MCF 10A (cell line): ENCODE measurements at regions not wholly inside any gene's neighbourhood (a gene's known extent, or its start where the extent isn't known, plus 50 kb on each side); places are given as distances from the start of the nearest gene placed in this dataset.
A peak's percentile ranks its signal among the peaks of the same experiment; 100 is the strongest.

Experiments
- BruUV-seq: library from RNA; stranded (reverse); fragments of 400-500 nt; replicated peaks from 2 replicates; lab custom pipeline; 2021; lab: Mats Ljungman, UMichigan
- CTCF ChIA-PET: fragments of 300-600 bp; sonication (Branson Sonifier 250); formaldehyde crosslinking; extraction: SDS; loops from one replicate; lab custom pipeline; 2021; ENCODE audit warnings: antibody characterized with exemption, inconsistent platforms; lab: Yijun Ruan, JAX
- POLR2A ChIA-PET: fragments of 300-600, 350-650 bp; sonication (Branson Sonifier 250); formaldehyde crosslinking; extraction: SDS; loops from one replicate; lab custom pipeline; 2020; ENCODE audit warnings: antibody characterized with exemption, inconsistent platforms; lab: Yijun Ruan, JAX
- DNase-seq: peaks from one replicate; pipeline ENCODE4 v3.0.0-alpha.2; 2018; ENCODE audit not compliant: unreplicated experiment
- H3K27ac Mint-ChIP-seq: one replicate; pipeline ENCODE4 v1.8.0; 2022; ENCODE audit warnings: mild to moderate bottlenecking, low read depth, mixed read lengths; ENCODE audit not compliant: unreplicated experiment
- H3K27me3 Mint-ChIP-seq: one replicate; pipeline ENCODE4 v1.8.0; 2022; ENCODE audit warnings: mixed read lengths; ENCODE audit not compliant: insufficient read depth, unreplicated experiment
- H3K36me3 Mint-ChIP-seq: one replicate; pipeline ENCODE4 v1.8.0; 2022; ENCODE audit warnings: mild to moderate bottlenecking, moderate library complexity, mixed read lengths; ENCODE audit not compliant: insufficient read depth, unreplicated experiment
- H3K4me1 Mint-ChIP-seq: one replicate; pipeline ENCODE4 v1.8.0; 2022; ENCODE audit warnings: mixed read lengths; ENCODE audit not compliant: insufficient read depth, unreplicated experiment
- H3K4me3 Mint-ChIP-seq: one replicate; pipeline ENCODE4 v1.8.0; 2022; ENCODE audit warnings: mild to moderate bottlenecking, moderate library complexity, mixed read lengths; ENCODE audit not compliant: unreplicated experiment
- H3K9me3 Mint-ChIP-seq: one replicate; pipeline ENCODE4 v1.8.0; 2022; ENCODE audit warnings: mixed read lengths; ENCODE audit not compliant: unreplicated experiment
- intact Hi-C: fragments of 100-400 bp; cut with micrococcal nuclease; formaldehyde crosslinking; loops from 2 replicates; pipeline ENCODE4 v1.14.1; 2022
- TF ChIP-seq, protein P1 (sequence below): fragments of 200-600 bp; IDR thresholded peaks from one replicate; pipeline ENCODE4 v1.8.0; 2022; ENCODE audit warnings: antibody characterized with exemption, mild to moderate bottlenecking; ENCODE audit not compliant: unreplicated experiment

DNA sequence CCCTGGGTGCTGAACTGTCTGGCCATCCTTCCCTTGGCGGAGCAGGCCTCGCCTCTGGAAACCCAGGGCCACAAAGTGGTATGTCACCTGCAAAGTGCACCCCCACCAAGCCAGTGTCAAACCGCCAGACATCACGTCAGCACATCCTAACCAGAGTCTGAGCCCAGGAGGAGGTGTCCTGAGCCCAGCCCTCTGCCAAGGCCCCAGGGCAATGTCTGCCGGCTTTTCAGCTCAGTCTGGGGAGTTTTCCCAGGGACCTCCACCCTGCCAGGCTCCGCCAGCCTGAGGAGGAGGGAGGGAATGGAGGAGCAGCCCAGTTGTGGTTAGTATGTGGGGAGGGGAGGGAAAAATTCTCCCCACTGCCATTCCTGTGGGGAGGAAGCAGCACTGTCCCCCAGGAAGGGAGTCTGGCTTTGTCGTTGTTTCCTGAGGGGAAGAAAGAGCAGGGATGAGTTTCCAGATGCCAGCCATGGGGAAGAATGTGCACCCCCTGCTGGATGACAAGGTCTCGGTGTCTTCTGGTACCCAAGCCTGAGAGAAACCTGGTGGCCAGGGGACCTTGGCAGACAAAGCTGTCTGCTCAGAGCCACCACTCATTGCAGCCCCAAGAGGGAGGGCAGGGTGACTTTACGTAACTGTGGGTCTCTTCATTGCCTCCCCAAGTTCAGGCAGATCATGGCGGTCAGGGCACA is 81.4 kb upstream of the CD82 start:
- no peaks in the 10 kb centered on the region for H3K27me3 Mint-ChIP-seq
- intact Hi-C loops = no loop called here
- no peak overlapping the region for H3K4me3 Mint-ChIP-seq
- ChIA-PET POLR2A (no interaction called here), CTCF (no interaction called here)
- H3K36me3 Mint-ChIP-seq = no peaks in the 10 kb centered on the region
- no peak overlapping the region for H3K27ac Mint-ChIP-seq
- H3K4me1 Mint-ChIP-seq = no peaks in the 10 kb centered on the region
- TF ChIP-seq, protein P1, sequence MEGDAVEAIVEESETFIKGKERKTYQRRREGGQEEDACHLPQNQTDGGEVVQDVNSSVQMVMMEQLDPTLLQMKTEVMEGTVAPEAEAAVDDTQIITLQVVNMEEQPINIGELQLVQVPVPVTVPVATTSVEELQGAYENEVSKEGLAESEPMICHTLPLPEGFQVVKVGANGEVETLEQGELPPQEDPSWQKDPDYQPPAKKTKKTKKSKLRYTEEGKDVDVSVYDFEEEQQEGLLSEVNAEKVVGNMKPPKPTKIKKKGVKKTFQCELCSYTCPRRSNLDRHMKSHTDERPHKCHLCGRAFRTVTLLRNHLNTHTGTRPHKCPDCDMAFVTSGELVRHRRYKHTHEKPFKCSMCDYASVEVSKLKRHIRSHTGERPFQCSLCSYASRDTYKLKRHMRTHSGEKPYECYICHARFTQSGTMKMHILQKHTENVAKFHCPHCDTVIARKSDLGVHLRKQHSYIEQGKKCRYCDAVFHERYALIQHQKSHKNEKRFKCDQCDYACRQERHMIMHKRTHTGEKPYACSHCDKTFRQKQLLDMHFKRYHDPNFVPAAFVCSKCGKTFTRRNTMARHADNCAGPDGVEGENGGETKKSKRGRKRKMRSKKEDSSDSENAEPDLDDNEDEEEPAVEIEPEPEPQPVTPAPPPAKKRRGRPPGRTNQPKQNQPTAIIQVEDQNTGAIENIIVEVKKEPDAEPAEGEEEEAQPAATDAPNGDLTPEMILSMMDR = peak; percentile 26
- BruUV-seq = no TSS peak
- peaks cover 7% of the 10 kb centered on the region for H3K9me3 Mint-ChIP-seq
- DNase-seq = peak; percentile 39

DNA sequence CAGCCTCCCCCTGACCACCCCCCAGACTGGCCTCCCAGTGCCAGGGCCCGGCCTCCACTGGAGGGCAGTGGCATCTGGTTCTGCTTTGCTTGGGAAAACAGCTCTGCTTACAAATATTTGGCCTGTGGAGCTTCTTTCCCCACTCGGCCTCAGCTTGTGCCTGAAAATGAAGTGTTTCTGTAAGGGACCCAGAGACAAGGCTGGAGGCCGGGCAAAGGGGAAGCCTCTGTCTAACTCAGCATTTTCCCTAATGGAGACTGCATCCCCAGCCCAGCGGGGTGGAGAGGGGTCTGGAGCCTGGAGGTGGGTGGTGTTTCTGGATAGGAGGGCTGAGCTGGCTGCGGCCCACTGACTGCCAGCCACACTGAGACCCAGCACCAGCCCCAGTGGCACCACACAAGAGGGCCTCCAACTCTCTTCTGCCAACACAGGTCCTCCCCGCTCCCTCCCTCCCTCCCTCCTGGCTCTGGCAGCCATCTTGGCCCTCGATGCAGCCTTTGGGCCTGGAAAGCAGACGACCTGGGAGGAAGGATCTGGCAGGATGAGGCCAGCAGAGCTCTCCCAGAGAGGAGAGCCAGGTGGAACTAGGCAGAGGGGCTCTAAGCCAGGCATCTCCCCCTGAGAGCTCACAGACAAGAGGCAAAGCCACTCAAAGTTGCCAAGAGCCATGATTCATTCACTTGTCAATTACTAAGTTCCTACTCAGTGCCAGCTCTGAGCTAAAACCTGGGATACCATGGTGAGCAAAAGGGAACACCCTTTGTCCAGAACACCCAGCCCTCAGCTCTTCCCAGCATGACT is 77.1 kb upstream of the CD82 start:
- H3K27me3 Mint-ChIP-seq = no peaks in the 10 kb centered on the region
- H3K4me1 Mint-ChIP-seq = no peaks in the 10 kb centered on the region
- no TSS peak for BruUV-seq
- TF ChIP-seq, protein P1 = no peak
- H3K9me3 Mint-ChIP-seq = peaks cover 7% of the 10 kb centered on the region
- H3K4me3 Mint-ChIP-seq = no peak overlapping the region
- intact Hi-C loops = no loop called here
- ChIA-PET CTCF (interaction anchor here (0.7 to 1.1 kb wide), 3 partner anchors 47 to 598 kb away, joined by 3 to 5 read pairs (median 3); no protein-coding TSS in a partner anchor), POLR2A (no interaction called here)
- no peak overlapping the region for H3K27ac Mint-ChIP-seq
- no peaks in the 10 kb centered on the region for H3K36me3 Mint-ChIP-seq
- DNase-seq = peak; percentile 11

DNA sequence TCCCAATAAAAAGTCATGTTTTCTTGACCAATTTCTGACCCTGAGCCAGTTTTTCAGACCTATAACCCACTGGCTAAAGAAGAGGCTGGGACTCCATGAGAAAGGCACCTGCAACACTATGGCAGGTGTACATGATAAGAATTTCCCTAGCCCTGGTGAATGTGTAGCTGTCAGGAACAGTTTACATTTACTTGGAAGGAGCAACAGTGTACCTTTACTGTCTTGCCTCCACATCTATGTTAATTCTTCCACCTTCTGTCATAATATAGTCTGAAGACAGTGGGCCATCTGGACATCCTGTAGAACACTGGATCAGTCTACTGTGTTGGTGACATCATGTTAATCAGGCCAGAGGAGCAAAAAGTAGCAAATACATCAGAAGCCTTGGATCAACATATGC is 72.1 kb upstream of the CD82 start:
- TF ChIP-seq, protein P1 = no peak
- intact Hi-C loops = no loop called here
- Mint-ChIP-seq H3K27me3 (no peaks in the 10 kb centered on the region), H3K36me3 (no peaks in the 10 kb centered on the region), H3K4me1 (no peaks in the 10 kb centered on the region), H3K9me3 (no peaks in the 10 kb centered on the region), H3K27ac (no peak overlapping the region), H3K4me3 (no peak overlapping the region)
- BruUV-seq = no TSS peak
- POLR2A ChIA-PET = interaction anchor here (0.6 kb wide), 1 partner anchor 187 kb away, joined by 3 read pairs; no protein-coding TSS in a partner anchor
- no peak for DNase-seq
- CTCF ChIA-PET = no interaction called here

DNA sequence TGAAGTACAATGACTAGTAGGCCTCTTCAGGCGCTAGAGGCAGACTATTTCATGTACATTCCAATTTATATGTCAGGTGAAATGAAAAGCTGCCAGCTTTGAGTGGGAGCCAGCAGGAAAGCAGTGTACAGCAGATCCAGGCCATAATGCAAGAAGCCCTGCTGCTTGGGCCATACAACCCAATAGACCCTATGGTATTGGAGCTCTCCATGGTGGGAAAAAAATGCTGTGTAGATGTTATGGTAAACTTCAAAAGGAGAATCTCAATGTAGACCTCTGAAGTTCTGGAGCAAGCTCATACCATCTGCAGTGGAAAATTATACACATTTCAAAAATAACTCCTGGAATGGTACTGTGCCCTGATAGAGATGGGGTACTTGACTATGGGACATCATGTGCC is 71.5 kb upstream of the CD82 start:
- TF ChIP-seq, protein P1 = no peak
- CTCF ChIA-PET = interaction anchor here (1.0 kb wide), 1 partner anchor 19 kb away, joined by 4 read pairs; no protein-coding TSS in a partner anchor
- H3K4me1 Mint-ChIP-seq = no peaks in the 10 kb centered on the region

More for the DNA sequence above, 71.5 kb upstream of the CD82 start:
- POLR2A ChIA-PET = no interaction called here
- Mint-ChIP-seq H3K4me3 (no peak overlapping the region), H3K27me3 (no peaks in the 10 kb centered on the region), H3K27ac (no peak overlapping the region), H3K36me3 (no peaks in the 10 kb centered on the region), H3K9me3 (no peaks in the 10 kb centered on the region)
- intact Hi-C loops = no loop called here
- no TSS peak for BruUV-seq
- DNase-seq = no peak
